Left forelimb (tissue), 1 donor: ENCODE measurements at regions not wholly inside any gene's neighbourhood (a gene's known extent, or its start where the extent isn't known, plus 50 kb on each side); places are given as distances from the start of the nearest gene placed in this dataset.
"Not testable (repeated sequence)": the region's sequence is repeated elsewhere in the genome, so short reads cannot be mapped to it uniquely, and the experiment has no call there.

ENCODE experiments used
- DNase-seq: peaks from one replicate; pipeline ENCODE4 v3.0.0-alpha.2; 2018; ENCODE audit warnings: low spot score

DNA sequence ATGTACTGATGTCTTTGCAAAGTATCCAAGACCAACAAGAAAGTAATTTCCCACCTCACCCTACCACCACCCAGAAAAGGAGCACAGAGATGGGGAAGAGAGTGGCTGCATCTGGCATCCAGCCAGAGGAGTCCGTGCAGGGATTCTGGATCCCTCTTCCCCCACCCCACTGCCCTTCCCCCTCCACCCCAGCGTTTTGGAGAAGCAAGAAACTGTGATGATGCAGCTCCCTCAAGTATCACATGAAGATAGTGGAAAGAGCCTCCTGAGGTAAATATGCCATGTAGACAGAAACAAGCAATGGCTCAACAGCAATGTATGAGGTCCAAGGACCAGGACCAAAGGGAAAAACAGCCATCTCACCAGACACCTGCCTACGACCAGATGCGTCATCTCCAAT, 153.8 kb downstream of the DEPDC1B start:
- DNase-seq, result no peak

- no peak for DNase-seq
Observed at GRCh38 chr5:60545551-60545950, 154.4 kb downstream of the DEPDC1B start.

GRCh38 chr5:60544142-60544541, 155.8 kb downstream of the DEPDC1B start:
- no peak for DNase-seq

GRCh38 chr5:60541980-60542379, 158.0 kb downstream of the DEPDC1B start:
- no peak for DNase-seq

- DNase-seq, result no peak
Observed at GRCh38 chr5:60540856-60541805, 158.8 kb downstream of the DEPDC1B start.

- DNase-seq, result no peak
Observed at GRCh38 chr5:60538955-60539866, 160.8 kb downstream of the DEPDC1B start.

- no peak for DNase-seq
Observed at GRCh38 chr5:60538426-60538825, 161.5 kb downstream of the DEPDC1B start.

GRCh38 chr5:60535951-60536350, 164.0 kb downstream of the DEPDC1B start:
- DNase-seq, result no peak

GRCh38 chr5:60535198-60535597, 164.8 kb downstream of the DEPDC1B start:
- DNase-seq, result no peak

DNA sequence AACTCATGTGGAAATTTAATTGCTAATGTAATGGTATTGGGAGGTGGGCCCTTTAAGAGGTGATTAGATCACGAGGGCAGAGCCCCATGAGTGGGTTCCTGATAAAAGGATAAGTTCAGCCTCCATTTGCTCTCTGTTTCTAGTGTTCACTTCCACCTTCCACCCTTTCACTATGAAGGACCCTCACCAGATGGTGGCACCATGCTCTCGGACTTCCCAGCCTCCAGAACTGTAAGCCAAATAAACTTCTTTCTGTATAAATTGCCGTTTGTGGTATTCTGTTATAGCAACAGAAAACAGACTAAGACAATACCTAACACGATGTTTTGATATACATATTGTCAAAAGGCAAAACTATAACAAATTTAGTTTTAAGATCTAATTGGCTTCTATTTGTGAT, 166.2 kb downstream of the DEPDC1B start:
- no peak for DNase-seq

- DNase-seq, result not testable (repeated sequence)
Observed at GRCh38 chr5:60532796-60533195, 167.2 kb downstream of the DEPDC1B start.

GRCh38 chr5:60530144-60530848, 169.7 kb downstream of the DEPDC1B start:
- not testable (repeated sequence) for DNase-seq

DNA sequence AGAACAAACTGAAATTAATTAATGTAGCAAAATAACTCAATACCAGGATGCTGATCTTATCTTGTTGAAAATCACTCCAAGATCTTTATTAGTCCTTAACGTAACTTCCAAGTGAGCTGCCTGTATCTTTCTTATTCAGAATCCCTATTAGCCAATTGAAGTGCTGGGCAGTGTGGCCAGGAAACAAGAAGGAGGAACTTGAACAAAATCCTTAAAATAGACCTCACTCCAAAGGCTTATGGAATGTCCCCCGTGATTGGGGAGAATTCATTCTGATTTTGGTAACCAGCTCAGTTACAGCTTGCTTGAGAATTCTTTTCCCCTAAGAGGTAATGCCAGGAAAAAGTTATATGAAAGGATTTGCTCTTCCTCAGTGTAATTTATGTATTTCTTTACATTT, 171.0 kb downstream of the DEPDC1B start:
- no peak for DNase-seq

DNA sequence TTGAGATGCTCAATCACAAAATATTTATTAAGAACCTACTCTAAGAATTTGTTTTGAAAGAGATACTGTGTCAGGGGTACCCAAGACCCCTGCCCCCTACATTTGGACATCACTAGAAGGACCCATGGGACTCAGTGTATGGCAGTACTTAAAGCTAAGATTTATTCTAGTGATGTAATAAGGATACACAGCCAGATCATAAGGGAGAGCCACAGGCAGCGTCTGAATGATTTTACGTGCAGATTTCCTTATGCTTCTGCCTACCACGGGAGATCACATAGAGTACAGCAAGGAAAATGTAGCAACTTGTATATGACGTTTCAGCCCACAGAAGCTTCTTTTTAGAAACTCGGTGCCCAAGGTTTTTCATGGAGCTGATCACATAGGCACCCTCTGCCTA, 172.9 kb downstream of the DEPDC1B start:
- DNase-seq, result no peak

DNA sequence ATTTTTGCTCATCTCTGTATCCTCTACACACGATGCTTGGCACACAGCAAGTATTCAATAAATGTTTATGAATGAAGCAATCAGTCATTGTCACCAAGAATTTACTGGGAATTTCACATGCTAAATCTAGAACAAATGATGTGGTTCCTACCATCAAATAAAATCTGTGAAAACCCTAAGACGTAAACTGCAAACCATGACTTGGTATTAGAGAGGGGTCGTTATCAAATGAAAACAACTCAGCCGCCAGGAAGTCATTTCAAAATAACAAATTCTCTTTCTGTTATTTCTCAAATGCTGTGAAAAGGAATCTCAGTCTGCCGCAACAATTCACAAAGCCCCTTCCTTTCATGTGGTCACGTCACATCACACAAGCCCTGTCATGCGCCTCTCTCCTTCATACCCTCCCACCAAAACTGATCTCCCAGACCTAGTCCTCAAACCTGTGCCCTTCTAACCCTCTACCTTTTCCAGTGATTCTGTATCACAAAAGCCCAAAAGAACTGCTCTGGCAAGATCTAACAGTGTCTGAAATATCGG, 173.6 kb downstream of the DEPDC1B start:
- no peak for DNase-seq

GRCh38 chr5:60522292-60522905, 177.6 kb downstream of the DEPDC1B start:
- DNase-seq, result no peak

DNA sequence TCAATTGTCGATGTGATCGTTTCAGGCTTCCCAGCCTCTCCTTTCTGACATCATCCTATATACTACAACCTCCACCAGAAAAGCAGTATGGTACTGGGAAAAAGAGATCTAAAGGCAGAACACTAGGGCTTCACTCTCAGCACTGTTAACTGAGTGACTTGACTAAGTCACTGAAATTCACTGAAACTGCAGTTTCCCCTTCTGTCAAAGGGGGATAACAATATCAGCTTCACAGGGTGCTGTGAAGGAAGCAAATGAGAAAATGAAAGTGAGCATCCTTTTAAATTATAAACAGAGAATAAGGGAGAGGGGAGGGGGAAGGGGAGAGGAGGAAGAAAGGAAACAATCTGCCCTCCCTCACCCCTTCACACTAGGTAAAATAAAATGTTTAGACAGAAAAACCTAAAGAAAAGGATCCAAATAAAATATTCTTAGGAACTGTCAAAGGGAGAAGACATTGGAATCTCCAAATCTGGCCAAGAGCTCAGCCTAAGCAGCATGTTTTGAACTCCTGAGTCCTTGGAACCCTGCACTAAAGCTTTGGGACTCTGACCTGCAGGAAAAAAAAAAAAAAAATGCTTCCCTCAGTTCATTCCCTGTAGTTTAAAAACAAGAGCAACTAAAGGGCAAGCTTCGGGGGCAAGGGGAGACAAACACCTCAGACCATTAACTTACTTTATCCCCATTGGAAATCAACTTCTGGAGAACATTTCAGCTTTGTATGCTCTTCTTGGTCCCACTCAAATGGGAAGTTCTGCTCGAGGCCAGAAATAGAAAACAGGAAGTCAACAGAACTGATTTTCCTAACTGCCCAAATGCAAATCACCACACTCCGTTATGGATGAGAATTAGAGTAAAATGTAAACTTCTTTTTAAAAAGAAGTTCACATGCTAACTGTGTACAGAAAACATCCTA, 178.3 kb downstream of the DEPDC1B start:
- no peak for DNase-seq

DNA sequence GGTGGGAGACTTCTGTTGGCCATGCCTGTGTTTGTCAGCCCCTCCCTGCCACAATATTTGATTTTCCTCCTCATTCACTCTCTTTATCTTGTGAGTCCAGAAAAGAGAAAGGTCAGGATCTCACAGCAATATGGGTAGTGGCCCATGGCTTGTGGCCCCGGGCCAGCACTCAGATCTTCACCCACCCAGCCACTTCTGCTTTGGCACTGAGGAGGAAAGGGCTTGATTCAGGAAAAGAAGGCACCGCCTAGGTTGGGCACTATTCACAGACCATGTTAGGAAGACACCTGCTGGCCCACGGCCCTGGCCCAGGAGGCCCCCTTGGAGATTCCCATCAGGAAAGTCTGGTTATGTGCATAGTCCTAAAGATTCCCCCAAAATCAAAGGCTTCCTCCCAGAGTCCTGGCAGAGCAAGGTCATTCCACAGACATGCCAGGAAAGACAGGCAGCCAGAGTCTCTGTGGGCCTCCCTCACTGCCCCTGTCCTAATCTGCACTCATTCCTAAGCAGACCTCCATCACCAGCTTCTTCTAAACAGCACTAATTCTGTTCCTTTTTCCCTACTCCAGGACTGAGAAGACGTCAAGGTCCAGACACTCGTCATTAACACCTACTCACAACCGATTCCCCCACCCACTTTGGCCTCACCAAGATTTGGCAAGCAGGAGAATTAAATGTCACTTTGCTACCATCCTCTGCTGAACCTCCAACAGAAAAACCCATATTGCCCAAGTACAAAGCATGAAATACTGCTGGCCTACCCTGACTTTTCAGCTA, 179.3 kb downstream of the DEPDC1B start:
- DNase-seq, result no peak

GRCh38 chr5:60519372-60519771, 180.6 kb downstream of the DEPDC1B start:
- no peak for DNase-seq

DNA sequence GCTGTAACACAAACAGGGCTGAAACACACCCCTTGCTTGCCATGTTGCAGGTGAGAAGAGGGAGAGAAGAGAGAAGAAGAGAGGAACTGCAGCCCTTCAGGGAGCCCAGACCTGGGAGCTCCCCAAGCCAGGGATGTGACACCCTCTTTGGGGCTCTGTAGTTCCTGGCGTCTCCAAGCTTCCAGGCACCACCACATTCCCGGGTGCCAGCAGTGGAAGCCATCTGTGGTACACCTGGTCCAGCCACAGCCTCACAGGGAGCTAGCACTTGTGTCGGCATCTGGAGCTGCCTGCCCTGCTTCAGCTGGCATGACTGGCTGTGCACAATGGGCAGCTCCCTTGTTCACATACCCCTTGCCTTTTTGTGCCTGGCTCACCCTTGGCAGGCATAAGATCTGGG, 182.1 kb downstream of the DEPDC1B start:
- no peak for DNase-seq
